ENCODE measurements at regions not wholly inside any gene's neighbourhood (a gene's known extent, or its start where the extent isn't known, plus 50 kb on each side); places are given as distances from the start of the nearest gene placed in this dataset.

DNA sequence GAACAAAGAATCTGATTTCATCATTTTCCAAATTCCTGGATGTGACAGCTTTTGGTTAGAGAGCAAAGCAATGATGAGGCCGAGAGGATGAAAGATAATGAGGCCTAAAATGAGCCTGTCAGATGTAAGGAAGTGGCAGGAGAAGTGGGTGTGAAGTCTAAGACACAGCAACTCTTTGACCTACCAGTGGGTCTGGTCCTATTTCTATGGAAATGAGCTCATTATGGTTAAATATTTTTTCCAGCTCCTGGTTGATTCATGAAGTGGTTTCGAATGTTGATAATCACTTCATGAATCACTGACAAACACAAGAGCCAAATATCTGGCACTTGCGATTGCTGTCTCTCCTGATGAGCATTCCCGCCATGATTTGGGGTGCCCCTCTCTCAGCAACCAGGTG lies 273.3 kb upstream of the CDH5 start:
- no peaks in the 10 kb centered on the region for H3K79me2 ChIP-seq (ENCODE audit: insufficient read depth, low read depth)
- H3K36me3 ChIP-seq (ENCODE audit: insufficient read depth), result no peaks in the 10 kb centered on the region
- no peak overlapping the region for H3K4me2 ChIP-seq
- H3K9ac ChIP-seq, result no peak overlapping the region
- no peaks in the 10 kb centered on the region for H3K27me3 ChIP-seq (ENCODE audit: insufficient read depth, low read depth)
- no peak overlapping the region for H2AFZ ChIP-seq (ENCODE audit: low read depth)
- H3K4me3 ChIP-seq (IDR thresholded peaks at IDR 0.05; ENCODE audit: insufficient read depth, low read depth, low read length), result no peak overlapping the region
- H3K4me1 ChIP-seq (ENCODE audit: low read depth, poor library complexity, severe bottlenecking), result no peaks in the 10 kb centered on the region
- TF ChIP-seq, protein P1, sequence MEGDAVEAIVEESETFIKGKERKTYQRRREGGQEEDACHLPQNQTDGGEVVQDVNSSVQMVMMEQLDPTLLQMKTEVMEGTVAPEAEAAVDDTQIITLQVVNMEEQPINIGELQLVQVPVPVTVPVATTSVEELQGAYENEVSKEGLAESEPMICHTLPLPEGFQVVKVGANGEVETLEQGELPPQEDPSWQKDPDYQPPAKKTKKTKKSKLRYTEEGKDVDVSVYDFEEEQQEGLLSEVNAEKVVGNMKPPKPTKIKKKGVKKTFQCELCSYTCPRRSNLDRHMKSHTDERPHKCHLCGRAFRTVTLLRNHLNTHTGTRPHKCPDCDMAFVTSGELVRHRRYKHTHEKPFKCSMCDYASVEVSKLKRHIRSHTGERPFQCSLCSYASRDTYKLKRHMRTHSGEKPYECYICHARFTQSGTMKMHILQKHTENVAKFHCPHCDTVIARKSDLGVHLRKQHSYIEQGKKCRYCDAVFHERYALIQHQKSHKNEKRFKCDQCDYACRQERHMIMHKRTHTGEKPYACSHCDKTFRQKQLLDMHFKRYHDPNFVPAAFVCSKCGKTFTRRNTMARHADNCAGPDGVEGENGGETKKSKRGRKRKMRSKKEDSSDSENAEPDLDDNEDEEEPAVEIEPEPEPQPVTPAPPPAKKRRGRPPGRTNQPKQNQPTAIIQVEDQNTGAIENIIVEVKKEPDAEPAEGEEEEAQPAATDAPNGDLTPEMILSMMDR (conservative IDR thresholded peaks at IDR 0.05; ENCODE audit: low read depth, low read length), result no peak
- H3K27ac ChIP-seq, result no peak overlapping the region
- H4K20me1 ChIP-seq (ENCODE audit: insufficient read depth), result no peaks in the 10 kb centered on the region

DNA sequence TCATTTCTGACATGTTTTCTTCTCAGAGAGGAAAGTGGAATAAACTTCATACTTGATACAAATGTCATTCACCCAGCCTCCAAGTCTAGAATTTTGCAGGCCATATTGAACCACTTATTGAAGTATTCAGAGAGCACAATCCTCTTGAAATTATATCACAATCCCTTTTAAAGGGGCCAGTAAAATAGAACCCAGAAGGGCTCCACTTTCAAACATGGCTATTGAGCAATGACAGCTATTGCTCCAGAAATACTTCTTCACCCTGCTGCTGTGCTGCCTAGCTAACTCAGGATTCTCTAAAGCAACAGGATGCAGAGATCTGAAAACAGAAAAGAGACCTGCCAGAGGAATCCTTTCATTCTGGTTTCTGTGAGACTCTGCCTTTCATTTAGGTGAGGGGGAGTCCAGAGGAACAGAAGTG lies 275.0 kb upstream of the CDH5 start:
- Histone ChIP-seq H2AFZ (ENCODE audit: low read depth) (no peak overlapping the region), H3K4me1 (ENCODE audit: low read depth, poor library complexity, severe bottlenecking) (no peaks in the 10 kb centered on the region), H3K4me2 (no peak overlapping the region), H3K9ac (no peak overlapping the region), H3K27ac (no peak overlapping the region), H3K36me3 (ENCODE audit: insufficient read depth) (no peaks in the 10 kb centered on the region), H3K79me2 (ENCODE audit: insufficient read depth, low read depth) (no peaks in the 10 kb centered on the region), H3K4me3 (IDR thresholded peaks at IDR 0.05; ENCODE audit: insufficient read depth, low read depth, low read length) (no peak overlapping the region), H4K20me1 (ENCODE audit: insufficient read depth) (no peaks in the 10 kb centered on the region), H3K27me3 (ENCODE audit: insufficient read depth, low read depth) (no peaks in the 10 kb centered on the region)
- TF ChIP-seq, protein P1 (conservative IDR thresholded peaks at IDR 0.05; ENCODE audit: low read depth, low read length), result no peak

DNA sequence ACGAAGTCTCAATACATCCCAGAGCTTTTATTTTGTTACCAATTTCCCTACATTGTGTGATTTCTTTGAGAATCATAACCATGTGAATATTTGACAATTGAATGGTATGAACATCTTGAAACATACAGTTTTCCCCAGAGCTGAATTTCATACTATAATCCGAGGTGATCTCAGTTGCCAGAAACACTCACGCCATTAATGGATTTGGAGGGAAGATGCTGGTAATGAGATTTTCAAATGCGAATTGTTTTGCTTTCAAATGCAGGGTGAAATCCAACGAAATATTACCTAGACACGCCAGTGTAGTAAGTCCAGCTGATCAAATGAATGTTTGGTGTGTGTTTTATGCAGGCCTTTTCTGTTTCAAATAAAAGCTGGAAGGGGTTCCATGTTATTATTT lies 277.8 kb upstream of the CDH5 start:
- Histone ChIP-seq H3K9ac (no peak overlapping the region), H3K36me3 (ENCODE audit: insufficient read depth) (no peaks in the 10 kb centered on the region), H3K79me2 (ENCODE audit: insufficient read depth, low read depth) (no peaks in the 10 kb centered on the region), H3K27ac (no peak overlapping the region), H3K27me3 (ENCODE audit: insufficient read depth, low read depth) (no peaks in the 10 kb centered on the region), H2AFZ (ENCODE audit: low read depth) (no peak overlapping the region), H4K20me1 (ENCODE audit: insufficient read depth) (no peaks in the 10 kb centered on the region), H3K4me2 (no peak overlapping the region), H3K4me3 (IDR thresholded peaks at IDR 0.05; ENCODE audit: insufficient read depth, low read depth, low read length) (no peak overlapping the region), H3K4me1 (ENCODE audit: low read depth, poor library complexity, severe bottlenecking) (no peaks in the 10 kb centered on the region)
- TF ChIP-seq, protein P1 (conservative IDR thresholded peaks at IDR 0.05; ENCODE audit: low read depth, low read length), result no peak

DNA sequence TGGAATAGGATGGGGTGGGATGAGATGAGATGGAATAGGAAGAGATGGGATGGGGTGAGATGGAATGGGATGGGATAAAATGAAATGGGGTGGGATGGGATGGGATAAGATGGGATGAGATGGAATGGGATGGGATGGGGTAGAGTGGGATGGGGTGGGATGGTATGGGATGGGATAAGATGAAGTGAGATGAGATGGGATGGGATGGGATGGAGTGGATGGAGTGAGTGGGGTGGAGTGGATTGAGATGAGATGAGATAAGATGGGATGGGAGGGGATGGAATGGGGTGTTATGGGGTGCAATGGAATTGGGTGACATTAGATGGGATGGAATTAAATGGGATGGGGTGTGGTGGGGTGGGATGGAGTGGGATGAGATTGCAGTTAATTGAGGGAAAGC lies 279.2 kb upstream of the CDH5 start:
- H3K27ac ChIP-seq, result no peak overlapping the region
- H4K20me1 ChIP-seq (ENCODE audit: insufficient read depth), result no peaks in the 10 kb centered on the region
- no peaks in the 10 kb centered on the region for H3K27me3 ChIP-seq (ENCODE audit: insufficient read depth, low read depth)
- no peak overlapping the region for H3K4me2 ChIP-seq
- H3K4me3 ChIP-seq (IDR thresholded peaks at IDR 0.05; ENCODE audit: insufficient read depth, low read depth, low read length), result no peak overlapping the region
- H3K79me2 ChIP-seq (ENCODE audit: insufficient read depth, low read depth), result no peaks in the 10 kb centered on the region
- no peak overlapping the region for H3K9ac ChIP-seq
- no peaks in the 10 kb centered on the region for H3K4me1 ChIP-seq (ENCODE audit: low read depth, poor library complexity, severe bottlenecking)
- TF ChIP-seq, protein P1 (conservative IDR thresholded peaks at IDR 0.05; ENCODE audit: low read depth, low read length), result no peak
- no peak overlapping the region for H2AFZ ChIP-seq (ENCODE audit: low read depth)
- no peaks in the 10 kb centered on the region for H3K36me3 ChIP-seq (ENCODE audit: insufficient read depth)
